CD4-positive, alpha-beta T cell treated with Interleukin-2 at 100 ng/mL for 4 hours (primary cell): ENCODE measurements at regions not wholly inside any gene's neighbourhood (a gene's known extent, or its start where the extent isn't known, plus 50 kb on each side); places are given as distances from the start of the nearest gene placed in this dataset.
A peak's percentile ranks its signal among the peaks of the same experiment; 100 is the strongest.

Experiments
- DNase-seq: peaks from one replicate; pipeline ENCODE4 v3.0.0-alpha.2; 2020; ENCODE audit warnings: low spot score

GRCh38 chr14:98889836-98890185, 382.2 kb downstream of the BCL11B start:
- DNase-seq = no peak

- DNase-seq = no peak
Measured at GRCh38 chr14:98890556-98891340, 381.2 kb downstream of the BCL11B start.

GRCh38 chr14:98893675-98894074, 378.3 kb downstream of the BCL11B start:
- no peak for DNase-seq

GRCh38 chr14:98894600-98894999, 377.4 kb downstream of the BCL11B start:
- no peak for DNase-seq

GRCh38 chr14:98896449-98896848, 375.5 kb downstream of the BCL11B start:
- DNase-seq = no peak

DNA sequence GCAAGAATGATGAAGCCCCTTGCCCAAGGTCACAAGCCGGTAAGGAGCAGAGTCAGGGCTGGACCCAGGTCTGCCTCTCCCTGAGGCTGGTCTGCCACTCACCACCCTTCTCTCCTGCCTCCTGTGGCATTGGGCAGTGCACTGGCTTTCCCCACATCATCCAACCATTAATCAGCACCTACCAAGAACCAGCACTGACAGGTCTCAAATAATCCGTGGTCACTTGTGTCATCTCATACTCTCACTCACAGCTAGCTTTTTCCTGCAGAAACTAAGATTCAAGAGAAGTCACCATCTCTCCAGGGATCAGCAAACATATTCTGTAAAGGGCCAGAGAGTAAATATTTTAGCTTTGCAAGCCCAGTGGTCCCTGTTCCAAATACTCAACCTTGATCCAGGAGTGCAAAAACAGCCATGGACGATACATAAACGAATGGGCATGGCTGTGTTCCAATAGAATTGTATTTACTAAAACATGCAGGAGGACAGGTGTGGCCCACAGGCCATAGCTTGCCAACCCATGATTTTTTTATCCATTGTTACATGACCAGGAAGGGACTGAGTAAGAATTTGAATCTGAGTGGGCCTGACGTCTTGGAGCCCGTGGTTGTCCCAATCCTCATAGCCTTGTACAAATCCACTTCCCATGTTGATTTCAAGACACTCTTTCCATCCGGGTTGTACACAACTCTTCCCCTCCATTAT, 374.2 kb downstream of the BCL11B start:
- DNase-seq = no peak

DNA sequence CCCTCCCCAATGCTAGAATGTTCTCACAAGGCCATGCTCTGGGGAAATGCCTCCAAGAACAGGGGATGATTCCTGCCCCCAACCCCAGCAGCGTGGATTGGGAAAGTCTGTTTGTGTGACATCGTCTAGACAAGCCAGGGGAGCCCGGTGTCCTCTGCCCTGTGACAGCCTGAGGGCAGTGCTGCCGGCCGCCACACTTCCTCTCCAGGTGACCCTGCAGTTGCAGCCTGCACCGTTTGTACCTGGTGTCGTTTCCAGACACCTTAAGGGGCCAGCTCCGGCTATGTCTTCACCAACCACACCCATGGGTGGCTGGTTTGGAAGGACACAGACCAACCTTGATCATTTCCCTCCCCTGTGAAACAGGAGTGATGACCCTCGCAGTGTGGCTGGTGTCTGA, 372.6 kb downstream of the BCL11B start:
- DNase-seq = no peak

DNA sequence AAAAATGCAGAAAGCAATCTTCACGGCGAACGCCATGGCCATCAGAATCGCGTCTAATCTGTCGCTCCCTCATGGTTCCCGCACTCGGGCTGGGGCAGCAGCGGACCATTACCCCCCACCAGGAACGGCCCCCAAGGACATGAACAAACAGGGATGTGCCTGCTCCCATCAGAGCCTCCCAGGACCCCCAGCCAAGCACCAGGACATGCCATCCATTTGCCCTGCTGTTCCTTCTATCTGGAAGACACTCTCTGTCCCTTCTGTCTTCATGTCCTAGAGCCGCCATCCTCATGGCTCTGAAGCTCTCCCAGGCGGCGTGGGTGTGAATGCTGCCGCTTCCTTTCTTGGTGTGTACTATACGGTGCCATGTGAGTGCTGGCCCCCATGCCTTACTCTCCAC, 371.8 kb downstream of the BCL11B start:
- DNase-seq = no peak

- no peak for DNase-seq
Measured at GRCh38 chr14:98900798-98901197, 371.2 kb downstream of the BCL11B start.

GRCh38 chr14:98901511-98902205, 370.3 kb downstream of the BCL11B start:
- no peak for DNase-seq

GRCh38 chr14:98903371-98903770, 368.6 kb downstream of the BCL11B start:
- no peak for DNase-seq

DNA sequence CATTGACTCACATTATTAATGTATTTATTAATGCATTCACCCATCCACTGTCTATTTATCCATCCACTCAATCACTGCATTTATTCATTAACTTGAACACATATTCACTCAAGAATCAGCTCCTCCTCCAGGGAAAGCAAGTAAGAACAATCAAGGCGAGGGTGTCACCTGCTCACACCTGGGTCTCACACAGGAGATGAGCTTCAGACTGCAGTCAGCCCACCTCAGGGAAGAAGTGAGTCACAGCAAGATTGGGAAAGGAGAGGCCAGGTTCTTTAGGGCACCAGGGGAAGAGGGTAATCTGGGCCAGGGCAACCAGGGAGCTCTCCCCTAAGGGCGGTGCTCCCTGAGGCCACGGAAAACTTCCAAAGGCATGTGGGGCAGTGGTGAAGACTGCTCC, 367.3 kb downstream of the BCL11B start:
- no peak for DNase-seq

DNA sequence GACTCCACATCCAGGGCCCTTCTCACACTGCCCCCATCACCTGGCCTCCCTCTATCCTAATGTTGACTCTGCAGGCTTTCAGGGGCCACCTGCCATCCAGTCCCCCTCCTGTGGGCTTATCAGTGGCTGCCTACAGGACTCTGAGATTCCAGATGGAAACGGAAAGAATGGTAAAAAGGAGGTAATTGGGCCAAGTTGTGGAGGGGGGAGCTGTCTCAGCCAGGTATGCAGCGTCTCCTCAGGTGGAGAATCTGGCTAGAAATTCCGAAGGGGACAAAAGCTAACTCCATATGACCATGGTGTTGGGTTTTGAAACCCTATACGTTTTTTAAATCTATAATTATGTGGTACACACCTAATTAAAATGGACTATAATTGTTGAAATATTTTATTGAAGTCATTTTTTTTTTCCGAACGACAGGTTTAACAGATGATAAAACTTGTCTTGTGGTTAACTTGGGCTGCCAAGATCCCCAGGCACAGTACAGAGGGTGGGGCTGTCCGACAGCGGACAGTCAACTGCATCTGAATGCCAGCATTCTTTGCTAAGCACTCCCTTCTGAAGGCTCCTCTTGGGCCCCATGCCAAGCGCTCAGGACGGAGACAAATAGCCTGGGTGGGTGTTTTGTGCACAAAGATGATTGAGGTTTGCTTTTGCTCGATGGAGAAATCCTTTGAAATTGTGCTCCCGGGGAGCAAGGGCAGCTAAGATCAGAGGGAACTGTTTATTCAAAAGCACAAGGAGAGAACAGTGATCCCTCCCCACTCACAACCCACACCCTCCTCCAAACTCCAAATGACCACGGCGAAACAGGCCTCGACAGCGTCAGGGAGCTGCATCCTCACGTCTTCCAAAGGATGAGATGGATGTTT, 365.6 kb downstream of the BCL11B start:
- DNase-seq = no peak

GRCh38 chr14:98907271-98907670, 364.7 kb downstream of the BCL11B start:
- DNase-seq = no peak

GRCh38 chr14:98908050-98908449, 363.9 kb downstream of the BCL11B start:
- DNase-seq = no peak

GRCh38 chr14:98909251-98909944, 362.6 kb downstream of the BCL11B start:
- no peak for DNase-seq

GRCh38 chr14:98910061-98910460, 361.9 kb downstream of the BCL11B start:
- DNase-seq = no peak

DNA sequence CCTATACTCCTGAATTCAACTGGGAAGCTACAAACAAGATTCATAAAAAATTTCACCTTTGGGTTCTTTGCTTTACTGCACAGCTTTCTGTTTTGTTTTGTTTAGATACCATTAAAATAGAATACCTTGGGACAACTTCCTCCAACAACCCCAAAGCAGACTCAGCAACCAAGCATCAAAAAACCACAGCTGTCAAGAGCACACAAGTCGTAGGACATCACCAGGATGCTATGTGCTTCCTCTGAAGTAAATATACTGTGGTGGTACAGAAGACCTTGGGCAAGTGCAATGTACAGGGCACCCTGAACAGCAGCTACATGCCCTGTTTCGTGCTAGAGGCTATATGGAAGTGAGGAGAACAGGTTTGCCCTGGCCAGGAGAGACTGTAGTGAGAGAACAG, 359.3 kb downstream of the BCL11B start:
- DNase-seq = peak; percentile 26

DNA sequence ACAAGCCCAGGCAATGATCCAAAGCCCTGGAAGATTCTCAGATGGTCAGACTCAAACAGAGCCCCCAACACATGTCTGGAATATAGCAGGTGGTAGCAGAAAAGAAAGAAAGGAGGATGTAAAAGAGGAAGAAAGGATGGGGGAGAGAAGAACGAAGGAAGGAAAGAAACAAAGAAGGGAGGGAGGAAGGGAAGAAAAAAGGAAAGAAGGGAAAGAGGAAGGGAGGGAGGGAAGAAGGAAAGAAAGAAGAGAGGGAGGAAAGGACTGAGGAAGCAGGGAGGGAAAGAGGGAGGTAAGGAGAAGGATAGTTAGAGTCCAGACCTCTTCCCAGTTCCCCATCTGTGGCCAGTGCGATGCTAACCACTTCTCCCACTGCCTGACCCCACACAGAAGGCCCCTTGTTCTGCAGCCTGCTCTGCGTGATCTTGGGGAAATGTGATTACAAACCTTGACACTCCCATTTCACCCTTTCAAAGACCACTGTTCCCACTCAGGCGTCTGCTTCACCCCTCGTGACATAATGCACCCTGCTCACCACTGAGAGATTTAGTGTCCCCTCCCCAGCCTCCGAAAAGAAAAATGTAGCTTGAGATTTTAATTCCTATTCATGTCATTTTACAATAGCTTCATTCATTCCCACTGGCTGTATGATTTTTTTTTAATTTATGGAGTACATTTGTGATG, 357.9 kb downstream of the BCL11B start:
- DNase-seq = no peak

DNA sequence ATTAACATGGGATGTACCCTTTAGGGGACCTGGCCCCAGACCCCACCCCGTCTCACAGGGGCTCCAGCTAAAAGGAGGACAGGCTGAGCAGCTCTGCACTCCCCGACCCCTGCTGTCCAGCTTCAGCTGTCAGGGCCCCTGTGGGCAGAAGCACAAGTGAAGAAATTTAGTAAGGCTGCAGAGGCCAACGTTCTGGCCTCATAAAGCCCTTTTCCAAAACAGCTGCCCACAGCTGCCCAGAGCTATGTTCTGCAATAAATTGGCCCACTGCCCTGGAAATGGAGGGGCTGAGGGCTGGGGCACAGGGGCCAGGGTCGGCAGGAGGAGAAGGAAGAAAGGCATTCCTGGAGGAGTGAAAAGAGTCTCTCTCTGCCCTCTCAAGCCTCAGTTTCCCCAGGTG, 357.1 kb downstream of the BCL11B start:
- no peak for DNase-seq

- DNase-seq = no peak
Measured at GRCh38 chr14:98915625-98916024, 356.4 kb downstream of the BCL11B start.
